ENCODE measurements at regions not wholly inside any gene's neighbourhood (a gene's known extent, or its start where the extent isn't known, plus 50 kb on each side); places are given as distances from the start of the nearest gene placed in this dataset.

DNA sequence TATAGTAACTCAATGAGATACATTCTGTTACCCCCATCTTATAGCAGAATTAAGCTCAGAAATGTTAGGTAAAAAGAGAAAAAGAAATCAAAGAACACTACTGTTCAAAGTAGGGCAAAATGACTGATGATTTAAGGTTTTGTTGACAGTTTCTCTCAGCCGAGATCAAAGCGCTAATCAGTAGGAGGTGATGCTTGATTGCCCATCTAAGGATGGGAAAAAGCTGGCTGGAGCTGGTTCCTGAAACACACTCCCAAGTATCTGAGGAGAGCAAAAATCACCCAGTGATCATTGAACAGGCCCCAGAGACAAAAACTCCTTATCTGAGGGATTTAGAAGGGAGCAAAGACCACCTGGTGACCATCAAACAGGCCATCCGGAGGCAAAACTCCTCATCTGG is 64.5 kb upstream of the CSF1 start:
- TF ChIP-seq, protein P1, sequence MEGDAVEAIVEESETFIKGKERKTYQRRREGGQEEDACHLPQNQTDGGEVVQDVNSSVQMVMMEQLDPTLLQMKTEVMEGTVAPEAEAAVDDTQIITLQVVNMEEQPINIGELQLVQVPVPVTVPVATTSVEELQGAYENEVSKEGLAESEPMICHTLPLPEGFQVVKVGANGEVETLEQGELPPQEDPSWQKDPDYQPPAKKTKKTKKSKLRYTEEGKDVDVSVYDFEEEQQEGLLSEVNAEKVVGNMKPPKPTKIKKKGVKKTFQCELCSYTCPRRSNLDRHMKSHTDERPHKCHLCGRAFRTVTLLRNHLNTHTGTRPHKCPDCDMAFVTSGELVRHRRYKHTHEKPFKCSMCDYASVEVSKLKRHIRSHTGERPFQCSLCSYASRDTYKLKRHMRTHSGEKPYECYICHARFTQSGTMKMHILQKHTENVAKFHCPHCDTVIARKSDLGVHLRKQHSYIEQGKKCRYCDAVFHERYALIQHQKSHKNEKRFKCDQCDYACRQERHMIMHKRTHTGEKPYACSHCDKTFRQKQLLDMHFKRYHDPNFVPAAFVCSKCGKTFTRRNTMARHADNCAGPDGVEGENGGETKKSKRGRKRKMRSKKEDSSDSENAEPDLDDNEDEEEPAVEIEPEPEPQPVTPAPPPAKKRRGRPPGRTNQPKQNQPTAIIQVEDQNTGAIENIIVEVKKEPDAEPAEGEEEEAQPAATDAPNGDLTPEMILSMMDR (tag by site-specific recombination; IDR thresholded peaks at IDR 0.05): no peak
- TF ChIP-seq ZBTB21 (tag by site-specific recombination; IDR thresholded peaks at IDR 0.05): no peak
- no peak for TF ChIP-seq YY1 (tag by site-specific recombination; IDR thresholded peaks at IDR 0.05)
- TF ChIP-seq ZNF302 (tag by site-specific recombination; IDR thresholded peaks at IDR 0.05; ENCODE audit: low read depth): no peak

Data from HEK293 (cell line).